ENCODE measurements at regions not wholly inside any gene's neighbourhood (a gene's known extent, or its start where the extent isn't known, plus 50 kb on each side); places are given as distances from the start of the nearest gene placed in this dataset.

- TF ChIP-seq CTCF (IDR thresholded peaks at IDR 0.05): no peak
- no peak for TF ChIP-seq POLR2A (IDR thresholded peaks at IDR 0.05)
- no peak for TF ChIP-seq EP300 (IDR thresholded peaks at IDR 0.05)
Observed at GRCh38 chr4:30028826-30029225, 691.3 kb upstream of the PCDH7 start.

All from tibial nerve (tissue), 4 donors.